HepG2 (cell line): ENCODE measurements at regions not wholly inside any gene's neighbourhood (a gene's known extent, or its start where the extent isn't known, plus 50 kb on each side); places are given as distances from the start of the nearest gene placed in this dataset.

Experiments used
- ATAC-seq: fragments of 200-7000 bp; cut with Tn5 transposase; 3 replicates; pipeline ENCODE4 v1.9.1; 2020; ENCODE audit warnings: mild to moderate bottlenecking, moderate library complexity
- BruUV-seq: library from RNA; stranded (reverse); fragments of 400-500 nt; replicated peaks from 2 replicates; lab custom pipeline; 2021; lab: Mats Ljungman, UMichigan
- CTCF ChIA-PET: fragments of 300-600 bp; formaldehyde crosslinking; extraction: SDS; loops from one replicate; lab custom pipeline; 2021; ENCODE audit warnings: low total read pairs, inconsistent platforms, low intra/inter-chr PET ratio; lab: Yijun Ruan, JAX
- POLR2A ChIA-PET: fragments of 350-600 bp; sonication (Branson Sonifier 250); formaldehyde crosslinking; loops from one replicate; lab custom pipeline; 2020; ENCODE audit warnings: antibody characterized with exemption, inconsistent platforms; lab: Yijun Ruan, JAX
- DNase-seq: peaks from one replicate; pipeline ENCODE4 v3.0.0-alpha.2; 2015; ENCODE audit warnings: low spot score
- FAIRE-seq: peaks from 3 replicates; lab custom pipeline; 2011; peaks lifted over from hg19 to GRCh38; lab: Jason Lieb, UNC
- H2AFZ ChIP-seq: one replicate; pipeline ENCODE4 v1.6.1; 2011; ENCODE audit warnings: low read length, inconsistent platforms
- H3K27ac ChIP-seq: fragments of 300-600 bp; 3 replicates; pipeline ENCODE4 v1.8.0; 2011; ENCODE audit warnings: mixed run types, mild to moderate bottlenecking, mixed read lengths, low read length, inconsistent platforms; ENCODE audit not compliant: insufficient read depth; ENCODE audit errors: extremely low read length
- H3K27me3 ChIP-seq, 2 experiments: fragments of 200-600 bp in 1 of 2; 2 replicates in 1 of 2; 3 replicates in 1 of 2; pipeline versions ENCODE4 v1.6.0 to v1.8.0; 2011; ENCODE audit warnings: low read length in 2 of 2, mild to moderate bottlenecking in 2 of 2, moderate library complexity in 2 of 2, inconsistent platforms in 1 of 2; ENCODE audit not compliant: insufficient read depth in 2 of 2, control insufficient read depth in 1 of 2
- H3K36me3 ChIP-seq, 2 experiments: fragments of 200-600 bp in 1 of 2; replicated peaks in 1 of 2; 2 replicates in 1 of 2; 3 replicates in 1 of 2; pipeline versions ENCODE4 v1.5.1 to v1.8.0; 2011; ENCODE audit warnings: low read length in 2 of 2, inconsistent platforms in 1 of 2; ENCODE audit not compliant: insufficient read depth in 2 of 2, control insufficient read depth in 1 of 2
- H3K4me1 ChIP-seq: 2 replicates; pipeline ENCODE4 v1.5.1; 2012; ENCODE audit warnings: low read length, inconsistent platforms; ENCODE audit not compliant: insufficient read depth
- H3K4me2 ChIP-seq: 2 replicates; pipeline ENCODE4 v1.6.0; 2011; ENCODE audit warnings: low read depth, low read length, inconsistent platforms
- H3K4me3 ChIP-seq, 3 experiments: fragments of 200-600 bp in 1 of 3; sonication (generic), shearing (Covaris generic) in 1 of 3; replicated peaks in 1 of 3; 2 replicates each; pipeline ENCODE4 v1.5.1; 2011 to 2016; ENCODE audit warnings: low read length in 3 of 3, inconsistent platforms in 2 of 3, low read depth in 2 of 3, mild to moderate bottlenecking in 2 of 3, control low read depth in 1 of 3, mixed read lengths in 1 of 3; ENCODE audit not compliant: insufficient read depth in 1 of 3
- H3K79me2 ChIP-seq: one replicate; pipeline ENCODE4 v1.6.1; 2011; ENCODE audit warnings: low read length, inconsistent platforms; ENCODE audit not compliant: insufficient read depth
- H3K9ac ChIP-seq: 2 replicates; pipeline ENCODE4 v1.6.0; 2011; ENCODE audit warnings: mild to moderate bottlenecking, low read depth, low read length, inconsistent platforms; ENCODE audit not compliant: insufficient read depth
- H3K9me3 ChIP-seq: 2 replicates; pipeline ENCODE4 v1.5.1; 2012; ENCODE audit warnings: mild to moderate bottlenecking, low read length
- H4K20me1 ChIP-seq: 2 replicates; pipeline ENCODE4 v1.6.0; 2011; ENCODE audit warnings: inconsistent platforms, mild to moderate bottlenecking, low read length, moderate library complexity; ENCODE audit not compliant: insufficient read depth
- CAMTA2 ChIP-seq: sonication (generic); formaldehyde crosslinking; IDR thresholded peaks from 2 replicates; pipeline ENCODE4 v1.4.0; 2020; ENCODE audit warnings: mild to moderate bottlenecking, missing genetic modification reagents, borderline replicate concordance
- CCAR2 ChIP-seq: fragments of 200-400 bp; formaldehyde crosslinking; optimal IDR thresholded peaks from 2 replicates; pipeline ENCODE3; 2018; ENCODE audit warnings: low read depth, mild to moderate bottlenecking, low read length, moderate library complexity
- ETV5 ChIP-seq: IDR thresholded peaks from 2 replicates; pipeline ENCODE4 v1.6.1; 2018; ENCODE audit warnings: missing biosample characterization, missing genetic modification reagents, inconsistent platforms, borderline replicate concordance
- ISX ChIP-seq: sonication (generic); formaldehyde crosslinking; conservative IDR thresholded peaks from 2 replicates; pipeline ENCODE4 v1.5.0; 2020; ENCODE audit warnings: missing genetic modification reagents
- KDM2A ChIP-seq: sonication (generic); formaldehyde crosslinking; IDR thresholded peaks from 2 replicates; pipeline ENCODE4 v1.4.0; 2020; ENCODE audit warnings: low read depth, missing genetic modification reagents, borderline replicate concordance
- MXI1 ChIP-seq: IDR thresholded peaks from 3 replicates; pipeline ENCODE4 v1.6.1; 2012; ENCODE audit warnings: low read depth, low read length, inconsistent platforms, borderline replicate concordance
- NFKB2 ChIP-seq: sonication (generic); formaldehyde crosslinking; IDR thresholded peaks from 2 replicates; pipeline ENCODE4 v1.4.0; 2020; ENCODE audit warnings: missing genetic modification reagents, borderline replicate concordance
- NRL ChIP-seq: sonication (generic); formaldehyde crosslinking; IDR thresholded peaks from 2 replicates; pipeline ENCODE4 v1.5.0; 2020; ENCODE audit warnings: missing genetic modification reagents, mild to moderate bottlenecking, moderate library complexity, borderline replicate concordance
- ONECUT2 ChIP-seq: sonication (generic); formaldehyde crosslinking; IDR thresholded peaks from 2 replicates; pipeline ENCODE4 v1.4.0; 2020; ENCODE audit warnings: missing genetic modification reagents
- RELA ChIP-seq: sonication (generic); formaldehyde crosslinking; IDR thresholded peaks from 2 replicates; pipeline ENCODE4 v1.4.0; 2020; ENCODE audit warnings: missing genetic modification reagents
- RFX3 ChIP-seq: IDR thresholded peaks from 2 replicates; pipeline ENCODE4 v1.6.1; 2016; ENCODE audit warnings: missing biosample characterization, missing genetic modification reagents
- SALL2 ChIP-seq: sonication (generic); formaldehyde crosslinking; IDR thresholded peaks from 2 replicates; pipeline ENCODE4 v1.8.1; 2023; ENCODE audit warnings: mild to moderate bottlenecking, missing genetic modification reagents, inconsistent platforms
- TRIM24 ChIP-seq: sonication (generic); formaldehyde crosslinking; IDR thresholded peaks from 2 replicates; pipeline ENCODE4 v1.8.0; 2022; ENCODE audit warnings: mild to moderate bottlenecking, missing genetic modification reagents
- ZNF256 ChIP-seq: sonication (generic); formaldehyde crosslinking; conservative IDR thresholded peaks from 2 replicates; pipeline ENCODE4 v1.4.0; 2020; ENCODE audit warnings: missing genetic modification reagents
- ZNF3 ChIP-seq: IDR thresholded peaks from 2 replicates; pipeline ENCODE4 v1.7.0; 2017; ENCODE audit warnings: inconsistent platforms
- ZNF317 ChIP-seq: sonication (generic); formaldehyde crosslinking; IDR thresholded peaks from 2 replicates; pipeline ENCODE4 v1.5.0; 2020; ENCODE audit warnings: mild to moderate bottlenecking, missing genetic modification reagents
- ZNF367 ChIP-seq: sonication (generic); formaldehyde crosslinking; IDR thresholded peaks from 2 replicates; pipeline ENCODE4 v1.4.0; 2020; ENCODE audit warnings: missing genetic modification reagents, borderline replicate concordance
- ZNF383 ChIP-seq: sonication (generic); formaldehyde crosslinking; IDR thresholded peaks from 2 replicates; pipeline ENCODE4 v1.4.0; 2020; ENCODE audit warnings: missing genetic modification reagents, mild to moderate bottlenecking, borderline replicate concordance
- WGBS: methylation state at CpG from one replicate; pipeline ENCODE4 v1.1.6; 2017; ENCODE audit warnings: low lambda C conversion rate; 5-methylcytosine and 5-hydroxymethylcytosine counted together
- in situ Hi-C: cut with HindIII; loops from 2 replicates; pipeline ENCODE4 v1.10.0; 2017; ENCODE audit warnings: low pct_unique_long_range_greater_than_20kb; ENCODE audit not compliant: extremely low pct_ligation_motif_present
- intact Hi-C: fragments of 100-400 bp; cut with micrococcal nuclease; formaldehyde crosslinking; loops from one replicate; pipeline ENCODE4 v1.10.0; 2022; ENCODE audit not compliant: unreplicated experiment
- TF ChIP-seq, protein P1 (sequence below): sonication (generic); formaldehyde crosslinking; IDR thresholded peaks from 2 replicates; pipeline ENCODE4 v1.4.0; 2020; ENCODE audit warnings: missing genetic modification reagents
- TF ChIP-seq, protein P2 (sequence below): sonication (generic); formaldehyde crosslinking; IDR thresholded peaks from 2 replicates; pipeline ENCODE4 v1.8.0; 2022; ENCODE audit warnings: mild to moderate bottlenecking, missing genetic modification reagents, moderate library complexity

DNA sequence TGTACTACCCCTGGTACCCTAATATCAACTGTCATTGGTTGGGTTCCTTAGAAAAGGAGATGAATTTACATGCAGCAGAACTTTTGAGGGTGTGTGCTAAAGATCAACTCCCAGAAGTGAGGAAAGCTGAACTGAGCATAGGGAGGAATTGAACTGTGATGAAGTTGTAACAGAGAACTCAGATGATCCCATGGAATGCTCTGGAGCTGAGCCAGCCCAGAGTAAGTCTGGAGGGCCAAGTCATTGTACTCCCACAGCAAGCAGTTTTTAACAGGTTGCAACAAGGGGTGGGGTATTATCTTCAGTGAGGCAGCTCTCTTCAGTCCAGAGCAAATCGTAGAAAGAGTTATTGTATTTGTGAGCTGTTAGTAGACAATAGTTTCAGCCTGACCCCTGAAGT is 572.3 kb downstream of the PYDC2 start:
- intact Hi-C loops (no loop called here), in situ Hi-C loops (no loop called here)
- ATAC-seq (no peak), FAIRE-seq (no peak), DNase-seq (no peak)
- H3K27me3 ChIP-seq = no peaks in the 10 kb centered on the region
- no peaks in the 10 kb centered on the region for H3K36me3 ChIP-seq
- H3K4me3 ChIP-seq = no peak overlapping the region
- H4K20me1 ChIP-seq = no peaks in the 10 kb centered on the region
- no peak for TF ChIP-seq NFKB2
- no peak for TF ChIP-seq CAMTA2
- TF ChIP-seq, protein P1, sequence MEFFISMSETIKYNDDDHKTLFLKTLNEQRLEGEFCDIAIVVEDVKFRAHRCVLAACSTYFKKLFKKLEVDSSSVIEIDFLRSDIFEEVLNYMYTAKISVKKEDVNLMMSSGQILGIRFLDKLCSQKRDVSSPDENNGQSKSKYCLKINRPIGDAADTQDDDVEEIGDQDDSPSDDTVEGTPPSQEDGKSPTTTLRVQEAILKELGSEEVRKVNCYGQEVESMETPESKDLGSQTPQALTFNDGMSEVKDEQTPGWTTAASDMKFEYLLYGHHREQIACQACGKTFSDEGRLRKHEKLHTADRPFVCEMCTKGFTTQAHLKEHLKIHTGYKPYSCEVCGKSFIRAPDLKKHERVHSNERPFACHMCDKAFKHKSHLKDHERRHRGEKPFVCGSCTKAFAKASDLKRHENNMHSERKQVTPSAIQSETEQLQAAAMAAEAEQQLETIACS = no peak
- no peak for TF ChIP-seq ONECUT2 (CRISPR knock-in tag)
- TF ChIP-seq ETV5 (CRISPR knock-in tag) = no peak
- no peak for TF ChIP-seq RFX3 (CRISPR knock-in tag)
- TF ChIP-seq ZNF367 (CRISPR knock-in tag) = no peak
- TF ChIP-seq RELA (CRISPR knock-in tag) = no peak
- TF ChIP-seq SALL2 (CRISPR knock-in tag) = no peak
- no peak for TF ChIP-seq NRL
- no peak for TF ChIP-seq ZNF317 (CRISPR knock-in tag)
- TF ChIP-seq ZNF383 (CRISPR knock-in tag) = no peak
- TF ChIP-seq, protein P2, sequence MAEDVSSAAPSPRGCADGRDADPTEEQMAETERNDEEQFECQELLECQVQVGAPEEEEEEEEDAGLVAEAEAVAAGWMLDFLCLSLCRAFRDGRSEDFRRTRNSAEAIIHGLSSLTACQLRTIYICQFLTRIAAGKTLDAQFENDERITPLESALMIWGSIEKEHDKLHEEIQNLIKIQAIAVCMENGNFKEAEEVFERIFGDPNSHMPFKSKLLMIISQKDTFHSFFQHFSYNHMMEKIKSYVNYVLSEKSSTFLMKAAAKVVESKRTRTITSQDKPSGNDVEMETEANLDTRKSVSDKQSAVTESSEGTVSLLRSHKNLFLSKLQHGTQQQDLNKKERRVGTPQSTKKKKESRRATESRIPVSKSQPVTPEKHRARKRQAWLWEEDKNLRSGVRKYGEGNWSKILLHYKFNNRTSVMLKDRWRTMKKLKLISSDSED (CRISPR knock-in tag) = no peak
- no peak for TF ChIP-seq CCAR2
- no peak for TF ChIP-seq ZNF3 (CRISPR knock-in tag)
- TF ChIP-seq ZNF256 (CRISPR knock-in tag) = no peak
- no peak for TF ChIP-seq KDM2A (CRISPR knock-in tag)
- no peak for TF ChIP-seq MXI1
- TF ChIP-seq TRIM24 (CRISPR knock-in tag) = no peak
- no peak for TF ChIP-seq ISX (CRISPR knock-in tag)
- no peak overlapping the region for H3K4me2 ChIP-seq
- 0% methylated on average over 1 of the region's 1 CpG for WGBS
- no TSS peak for BruUV-seq
- POLR2A ChIA-PET = no interaction called here
- H3K27ac ChIP-seq = no peak overlapping the region
- H3K79me2 ChIP-seq = no peaks in the 10 kb centered on the region
- H3K9ac ChIP-seq = no peak overlapping the region
- H3K9me3 ChIP-seq = peaks cover 10% of the 10 kb centered on the region; the same call in 1 of the 2 replicates
- CTCF ChIA-PET = no interaction called here
- H2AFZ ChIP-seq = no peak overlapping the region
- H3K4me1 ChIP-seq = no peaks in the 10 kb centered on the region
